ENCODE measurements at regions not wholly inside any gene's neighbourhood (a gene's known extent, or its start where the extent isn't known, plus 50 kb on each side); places are given as distances from the start of the nearest gene placed in this dataset.

- intact Hi-C loops (cut with micrococcal nuclease; ENCODE audit: unreplicated experiment) (no loop called here), in situ Hi-C loops (cut with HindIII; ENCODE audit: extremely low pct_ligation_motif_present, low pct_unique_long_range_greater_than_20kb) (no loop called here)
- 23% methylated on average over 7 of the region's 8 CpGs for WGBS (ENCODE audit: low lambda C conversion rate)
- FAIRE-seq (peak; percentile 32), DNase-seq (ENCODE audit: low spot score) (peak; percentile 45), ATAC-seq (peak; percentile 93)
- H3K36me3 ChIP-seq (replicated peaks in 1 of 2; ENCODE audit: control insufficient read depth in 1 of 2, insufficient read depth in 2 of 2, low read length in 2 of 2) = no peaks in the 10 kb centered on the region
- H3K4me3 ChIP-seq (replicated peaks in 1 of 3; ENCODE audit: insufficient read depth in 1 of 3, low read depth in 2 of 3, low read length in 3 of 3) = no peak overlapping the region
- H3K27ac ChIP-seq (ENCODE audit: extremely low read length, insufficient read depth, low read length) = no peak overlapping the region
- no peaks in the 10 kb centered on the region for H3K79me2 ChIP-seq (ENCODE audit: insufficient read depth, low read length)
- H3K9ac ChIP-seq (ENCODE audit: insufficient read depth, low read depth, low read length) = no peak overlapping the region
- TF ChIP-seq, protein P1, sequence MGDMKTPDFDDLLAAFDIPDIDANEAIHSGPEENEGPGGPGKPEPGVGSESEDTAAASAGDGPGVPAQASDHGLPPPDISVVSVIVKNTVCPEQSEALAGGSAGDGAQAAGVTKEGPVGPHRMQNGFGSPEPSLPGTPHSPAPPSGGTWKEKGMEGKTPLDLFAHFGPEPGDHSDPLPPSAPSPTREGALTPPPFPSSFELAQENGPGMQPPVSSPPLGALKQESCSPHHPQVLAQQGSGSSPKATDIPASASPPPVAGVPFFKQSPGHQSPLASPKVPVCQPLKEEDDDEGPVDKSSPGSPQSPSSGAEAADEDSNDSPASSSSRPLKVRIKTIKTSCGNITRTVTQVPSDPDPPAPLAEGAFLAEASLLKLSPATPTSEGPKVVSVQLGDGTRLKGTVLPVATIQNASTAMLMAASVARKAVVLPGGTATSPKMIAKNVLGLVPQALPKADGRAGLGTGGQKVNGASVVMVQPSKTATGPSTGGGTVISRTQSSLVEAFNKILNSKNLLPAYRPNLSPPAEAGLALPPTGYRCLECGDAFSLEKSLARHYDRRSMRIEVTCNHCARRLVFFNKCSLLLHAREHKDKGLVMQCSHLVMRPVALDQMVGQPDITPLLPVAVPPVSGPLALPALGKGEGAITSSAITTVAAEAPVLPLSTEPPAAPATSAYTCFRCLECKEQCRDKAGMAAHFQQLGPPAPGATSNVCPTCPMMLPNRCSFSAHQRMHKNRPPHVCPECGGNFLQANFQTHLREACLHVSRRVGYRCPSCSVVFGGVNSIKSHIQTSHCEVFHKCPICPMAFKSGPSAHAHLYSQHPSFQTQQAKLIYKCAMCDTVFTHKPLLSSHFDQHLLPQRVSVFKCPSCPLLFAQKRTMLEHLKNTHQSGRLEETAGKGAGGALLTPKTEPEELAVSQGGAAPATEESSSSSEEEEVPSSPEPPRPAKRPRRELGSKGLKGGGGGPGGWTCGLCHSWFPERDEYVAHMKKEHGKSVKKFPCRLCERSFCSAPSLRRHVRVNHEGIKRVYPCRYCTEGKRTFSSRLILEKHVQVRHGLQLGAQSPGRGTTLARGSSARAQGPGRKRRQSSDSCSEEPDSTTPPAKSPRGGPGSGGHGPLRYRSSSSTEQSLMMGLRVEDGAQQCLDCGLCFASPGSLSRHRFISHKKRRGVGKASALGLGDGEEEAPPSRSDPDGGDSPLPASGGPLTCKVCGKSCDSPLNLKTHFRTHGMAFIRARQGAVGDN (CRISPR knock-in tag; IDR thresholded peaks at IDR 0.05) = peak; percentile 22; the same call in 1 of the 2 replicates
- TF ChIP-seq SUZ12 (IDR thresholded peaks at IDR 0.05; ENCODE audit: low read depth, low read length) = no peak
- TF ChIP-seq KMT2A (CRISPR knock-in tag; IDR thresholded peaks at IDR 0.05) = no peak
- peak; percentile 56; the same call in 1 of the 2 replicates for TF ChIP-seq ZBTB33 (CRISPR knock-in tag; IDR thresholded peaks at IDR 0.05)
- TF ChIP-seq HNRNPLL (IDR thresholded peaks at IDR 0.05; ENCODE audit: low read depth, low read length, poor library complexity, severe bottlenecking) = peak; percentile 82
- TF ChIP-seq MAX (IDR thresholded peaks at IDR 0.05) = peak; percentile 39; the same call in 1 of the 2 replicates
- peak; percentile 68 for TF ChIP-seq CTCF (CRISPR knock-in tag; IDR thresholded peaks at IDR 0.05)
- TF ChIP-seq ZNF644 (CRISPR knock-in tag; IDR thresholded peaks at IDR 0.05; ENCODE audit: low read depth) = peak; percentile 54; the same call in 1 of the 2 replicates
- TF ChIP-seq ZNF546 (CRISPR knock-in tag; conservative IDR thresholded peaks at IDR 0.05) = no peak
- no peak for TF ChIP-seq YY1 (IDR thresholded peaks at IDR 0.05; ENCODE audit: insufficient read depth, insufficient replicate concordance, low read depth, low read length)
- TF ChIP-seq MIER3 (CRISPR knock-in tag; IDR thresholded peaks at IDR 0.05; ENCODE audit: borderline replicate concordance) = no peak
- TF ChIP-seq XRCC5 (optimal IDR thresholded peaks at IDR 0.05; ENCODE audit: low read length) = peak; percentile 23
- no peak for TF ChIP-seq NFATC3 (CRISPR knock-in tag; IDR thresholded peaks at IDR 0.05)
- H3K4me2 ChIP-seq (ENCODE audit: low read depth, low read length) = no peak overlapping the region
- POLR2A ChIA-PET = no interaction called here
- H3K4me1 ChIP-seq (ENCODE audit: insufficient read depth, low read length) = peaks cover 9% of the 10 kb centered on the region; the same call in 1 of the 2 replicates
- BruUV-seq (replicated peaks) = no TSS peak
- no peaks in the 10 kb centered on the region for H3K9me3 ChIP-seq (ENCODE audit: low read length)
- peaks cover 0 to 3% of the 10 kb centered on the region in 2 experiments; a peak in 1 of 5 replicates for H3K27me3 ChIP-seq (ENCODE audit: control insufficient read depth in 1 of 2, insufficient read depth in 2 of 2, low read length in 2 of 2)
- CTCF ChIA-PET (ENCODE audit: low intra/inter-chr PET ratio, low total read pairs) = no interaction called here
- no peak overlapping the region for H2AFZ ChIP-seq (ENCODE audit: low read length)
- H4K20me1 ChIP-seq (ENCODE audit: insufficient read depth, low read length) = no peaks in the 10 kb centered on the region
Measured at GRCh38 chr11:32334822-32335221, 100.5 kb downstream of the WT1 start.
